Keratinocyte (primary cell): ENCODE measurements at regions not wholly inside any gene's neighbourhood (a gene's known extent, or its start where the extent isn't known, plus 50 kb on each side); places are given as distances from the start of the nearest gene placed in this dataset.
"Not testable (repeated sequence)": the region's sequence is repeated elsewhere in the genome, so short reads cannot be mapped to it uniquely, and the experiment has no call there.

Experiments
- DNase-seq: peaks from one replicate; pipeline ENCODE4 v3.0.0-alpha.2; 2011; ENCODE audit warnings: low read depth, missing footprints, low spot score
- FAIRE-seq: peaks from 2 replicates; lab custom pipeline; 2011; peaks lifted over from hg19 to GRCh38; lab: Jason Lieb, UNC
- H2AFZ ChIP-seq: 2 replicates; pipeline ENCODE4 v1.6.0; 2012; ENCODE audit warnings: low read length, control low read depth, inconsistent platforms; ENCODE audit not compliant: control insufficient read depth
- H3K27ac ChIP-seq: 2 replicates; pipeline ENCODE4 v1.5.1; 2011; ENCODE audit warnings: low read length; ENCODE audit not compliant: control insufficient read depth, insufficient read depth
- H3K27me3 ChIP-seq: 3 replicates; pipeline ENCODE4 v1.6.0; 2011; ENCODE audit warnings: low read length; ENCODE audit not compliant: control insufficient read depth, insufficient read depth; ENCODE audit errors: extremely low read depth
- H3K36me3 ChIP-seq, 2 experiments: 2 replicates in 1 of 2; 3 replicates in 1 of 2; pipeline ENCODE4 v1.5.1; 2011; ENCODE audit warnings: low read length in 2 of 2, mild to moderate bottlenecking in 1 of 2; ENCODE audit not compliant: control insufficient read depth in 2 of 2, insufficient read depth in 2 of 2; ENCODE audit errors: extremely low read depth in 1 of 2
- H3K4me1 ChIP-seq: 3 replicates; pipeline ENCODE4 v1.5.1; 2011; ENCODE audit warnings: low read length; ENCODE audit not compliant: control insufficient read depth, insufficient read depth; ENCODE audit errors: extremely low read depth
- H3K4me2 ChIP-seq: 3 replicates; pipeline ENCODE4 v1.6.0; 2011; ENCODE audit warnings: low read depth, low read length; ENCODE audit not compliant: control insufficient read depth, insufficient read depth; ENCODE audit errors: extremely low read depth
- H3K4me3 ChIP-seq, 3 experiments: fragments of 200-600 bp in 1 of 3; sonication (generic) in 1 of 3; 2 replicates in 2 of 3; 3 replicates in 1 of 3; pipeline ENCODE4 v1.5.1; 2011 to 2016; ENCODE audit warnings: low read length in 3 of 3, mild to moderate bottlenecking in 3 of 3, control low read depth in 2 of 3, inconsistent platforms in 1 of 3, low read depth in 1 of 3, mixed read lengths in 1 of 3, mixed run types in 1 of 3, moderate library complexity in 1 of 3; ENCODE audit not compliant: control insufficient read depth in 2 of 3, insufficient read depth in 2 of 3; ENCODE audit errors: extremely low read depth in 1 of 3
- H3K79me2 ChIP-seq: 2 replicates; pipeline ENCODE4 v1.6.0; 2012; ENCODE audit warnings: low read length; ENCODE audit not compliant: control insufficient read depth, insufficient read depth
- H3K9ac ChIP-seq: 3 replicates; pipeline ENCODE4 v1.6.0; 2011; ENCODE audit warnings: low read length; ENCODE audit not compliant: control insufficient read depth, insufficient read depth; ENCODE audit errors: extremely low read depth
- H3K9me1 ChIP-seq: 3 replicates; pipeline ENCODE4 v1.6.0; 2011; ENCODE audit warnings: low read length; ENCODE audit not compliant: control insufficient read depth, insufficient read depth; ENCODE audit errors: extremely low read depth
- H3K9me3 ChIP-seq: 2 replicates; pipeline ENCODE4 v1.5.1; 2012; ENCODE audit warnings: low read depth, low read length; ENCODE audit not compliant: control insufficient read depth
- H4K20me1 ChIP-seq: 3 replicates; pipeline ENCODE4 v1.6.0; 2011; ENCODE audit warnings: low read length; ENCODE audit not compliant: control insufficient read depth, insufficient read depth; ENCODE audit errors: extremely low read depth
- CTCF ChIP-seq, 3 experiments: IDR thresholded peaks in 1 of 3; conservative IDR thresholded peaks in 1 of 3; optimal IDR thresholded peaks in 1 of 3; 2 replicates in 2 of 3; 3 replicates in 1 of 3; pipeline versions ENCODE3 to v1.5.1; 2011; ENCODE audit warnings: low read length in 3 of 3, mild to moderate bottlenecking in 3 of 3, moderate library complexity in 2 of 3, control low read depth in 1 of 3, inconsistent platforms in 1 of 3; ENCODE audit not compliant: insufficient read depth in 2 of 3; ENCODE audit errors: extremely low read depth in 1 of 3
- EZH2 ChIP-seq: IDR thresholded peaks from one replicate; pipeline ENCODE4 v1.6.1; 2012; ENCODE audit warnings: inconsistent platforms, mild to moderate bottlenecking, low read length, moderate library complexity
- dilution Hi-C: fragments of 300-500 bp; cut with MboI; formaldehyde crosslinking; loops from one replicate; pipeline ENCODE4 v1.7.0; 2020; ENCODE audit warnings: low sequenced_read_pairs; ENCODE audit not compliant: extremely low pct_ligation_motif_present

DNA sequence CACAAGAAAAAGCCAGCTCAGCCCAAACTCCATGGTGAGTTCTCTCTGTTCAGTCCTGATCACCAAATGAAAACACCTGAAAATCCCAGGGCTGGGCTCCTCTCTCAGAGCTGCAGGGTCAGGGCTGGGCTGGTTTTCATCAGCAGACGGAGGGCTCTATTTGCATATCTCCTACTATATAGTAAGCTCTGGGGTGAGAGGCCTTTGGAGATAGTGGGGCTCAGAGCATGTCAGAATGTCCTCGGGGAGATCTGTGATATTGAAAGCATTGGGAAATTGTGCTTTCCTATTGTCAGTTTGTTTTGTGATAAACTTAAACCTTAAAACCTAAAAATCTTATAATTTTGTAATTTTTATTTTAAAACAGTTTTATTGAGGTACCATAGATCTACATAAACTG, 742.6 kb downstream of the TMEM121 start:
- H3K27me3 ChIP-seq = no peaks in the 10 kb centered on the region
- H3K36me3 ChIP-seq = no peaks in the 10 kb centered on the region
- H3K4me1 ChIP-seq = no peaks in the 10 kb centered on the region
- no peak for DNase-seq
- H3K9me1 ChIP-seq = no peaks in the 10 kb centered on the region
- no peak overlapping the region for H3K4me2 ChIP-seq
- no peak overlapping the region for H3K9ac ChIP-seq
- dilution Hi-C loops = no loop called here
- H2AFZ ChIP-seq = no peak overlapping the region
- H3K4me3 ChIP-seq = no peak overlapping the region
- FAIRE-seq = no peak
- no peak overlapping the region for H3K27ac ChIP-seq
- H4K20me1 ChIP-seq = no peaks in the 10 kb centered on the region
- no peaks in the 10 kb centered on the region for H3K9me3 ChIP-seq
- TF ChIP-seq CTCF (optimal IDR thresholded peaks at IDR 0.05 in 1 of 3, IDR thresholded peaks at IDR 0.05 in 1 of 3, conservative IDR thresholded peaks at IDR 0.05 in 1 of 3; ENCODE audit: extremely low read depth in 1 of 3, insufficient read depth in 2 of 3, low read length in 3 of 3) (no peak), EZH2 (no peak)
- no peaks in the 10 kb centered on the region for H3K79me2 ChIP-seq

DNA sequence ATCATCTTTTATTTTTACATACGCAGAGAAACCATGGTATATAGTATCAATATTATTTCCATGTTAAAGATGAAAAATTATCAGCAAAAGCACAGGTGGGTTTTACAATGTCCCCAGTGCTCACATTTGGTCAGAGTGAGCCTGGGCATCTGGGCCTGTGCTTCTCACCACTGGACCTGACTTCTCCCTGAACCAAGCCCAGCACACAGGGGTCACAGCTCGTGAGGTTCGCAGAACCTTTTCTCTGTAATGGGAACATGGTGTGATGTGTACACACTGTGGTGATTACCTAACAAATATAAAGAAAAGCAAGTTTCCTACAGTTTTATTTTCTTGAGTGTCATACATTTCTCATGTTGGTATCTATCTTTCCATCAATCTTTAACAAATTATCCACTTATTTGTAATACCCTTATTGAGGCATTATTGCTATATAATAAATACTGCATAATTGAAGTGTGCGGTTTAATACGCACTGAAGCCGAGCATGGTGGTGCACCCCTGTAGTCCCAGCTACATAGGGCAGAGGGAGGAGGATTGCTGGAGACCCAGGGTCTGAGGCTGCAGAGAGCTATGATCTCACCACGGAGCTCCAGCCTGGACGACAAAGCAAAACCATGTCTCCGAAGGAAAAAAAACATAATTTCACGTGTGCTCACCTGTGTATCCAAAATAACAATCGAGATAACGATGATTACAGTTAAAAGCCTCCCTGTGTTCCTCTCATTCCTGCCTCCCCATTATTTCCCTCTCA, 743.2 kb downstream of the TMEM121 start:
- Histone ChIP-seq H3K27me3 (no peaks in the 10 kb centered on the region), H3K79me2 (no peaks in the 10 kb centered on the region), H3K9me1 (no peaks in the 10 kb centered on the region), H3K4me1 (no peaks in the 10 kb centered on the region), H3K9ac (no peak overlapping the region), H3K36me3 (no peaks in the 10 kb centered on the region), H3K27ac (no peak overlapping the region), H4K20me1 (no peaks in the 10 kb centered on the region), H3K4me2 (no peak overlapping the region), H2AFZ (no peak overlapping the region), H3K4me3 (no peak overlapping the region), H3K9me3 (no peaks in the 10 kb centered on the region)
- dilution Hi-C loops = no loop called here
- no peak for TF ChIP-seq CTCF (optimal IDR thresholded peaks at IDR 0.05 in 1 of 3, IDR thresholded peaks at IDR 0.05 in 1 of 3, conservative IDR thresholded peaks at IDR 0.05 in 1 of 3; ENCODE audit: extremely low read depth in 1 of 3, insufficient read depth in 2 of 3, low read length in 3 of 3)
- TF ChIP-seq EZH2 = no peak
- DNase-seq (no peak), FAIRE-seq (no peak)

GRCh38 chr14:106270476-106271121, 744.2 kb downstream of the TMEM121 start:
- H3K36me3 ChIP-seq, H4K20me1 ChIP-seq, DNase-seq, H3K4me2 ChIP-seq, H3K27me3 ChIP-seq, H3K9me3 ChIP-seq, H3K27ac ChIP-seq, H3K4me3 ChIP-seq, H3K9me1 ChIP-seq, H2AFZ ChIP-seq, H3K9ac ChIP-seq, H3K4me1 ChIP-seq, FAIRE-seq, dilution Hi-C loops, H3K79me2 ChIP-seq: not testable (repeated sequence)
